BLaER1 treated with 17β-estradiol and CSF1 and Interleukin-3, amounts not matched to agents 10 nM and 100 nM (cell line): ENCODE measurements at regions not wholly inside any gene's neighbourhood (a gene's known extent, or its start where the extent isn't known, plus 50 kb on each side); places are given as distances from the start of the nearest gene placed in this dataset.
"Not testable (repeated sequence)": the region's sequence is repeated elsewhere in the genome, so short reads cannot be mapped to it uniquely, and the experiment has no call there.

Source experiments
- H3K27ac ChIP-seq, 11 experiments: shearing (Covaris generic); formaldehyde crosslinking; 2 replicates each; pipeline ENCODE4 v1.8.1; 2022
- H3K27me3 ChIP-seq, 11 experiments: shearing (Covaris generic); formaldehyde crosslinking; 2 replicates each; pipeline ENCODE4 v1.8.1; 2022
- H3K36me3 ChIP-seq, 11 experiments: shearing (Covaris generic); formaldehyde crosslinking; 2 replicates each; pipeline ENCODE4 v1.8.1; 2022
- H3K4me1 ChIP-seq, 10 experiments: shearing (Covaris generic); formaldehyde crosslinking; 2 replicates each; pipeline ENCODE4 v1.8.1; 2022
- H3K4me2 ChIP-seq, 11 experiments: shearing (Covaris generic); formaldehyde crosslinking; 2 replicates each; pipeline ENCODE4 v1.8.1; 2022
- H3K4me3 ChIP-seq, 10 experiments: shearing (Covaris generic); formaldehyde crosslinking; 2 replicates each; pipeline ENCODE4 v1.8.1; 2022
- H3K9ac ChIP-seq, 11 experiments: shearing (Covaris generic); formaldehyde crosslinking; 2 replicates each; pipeline ENCODE4 v1.8.1; 2022
- H3K9me3 ChIP-seq, 11 experiments: shearing (Covaris generic); formaldehyde crosslinking; replicated peaks in 1 of 11; 2 replicates each; pipeline ENCODE4 v1.8.1; 2022
- H4K20me1 ChIP-seq, 11 experiments: shearing (Covaris generic); formaldehyde crosslinking; 2 replicates each; pipeline ENCODE4 v1.8.1; 2022

DNA sequence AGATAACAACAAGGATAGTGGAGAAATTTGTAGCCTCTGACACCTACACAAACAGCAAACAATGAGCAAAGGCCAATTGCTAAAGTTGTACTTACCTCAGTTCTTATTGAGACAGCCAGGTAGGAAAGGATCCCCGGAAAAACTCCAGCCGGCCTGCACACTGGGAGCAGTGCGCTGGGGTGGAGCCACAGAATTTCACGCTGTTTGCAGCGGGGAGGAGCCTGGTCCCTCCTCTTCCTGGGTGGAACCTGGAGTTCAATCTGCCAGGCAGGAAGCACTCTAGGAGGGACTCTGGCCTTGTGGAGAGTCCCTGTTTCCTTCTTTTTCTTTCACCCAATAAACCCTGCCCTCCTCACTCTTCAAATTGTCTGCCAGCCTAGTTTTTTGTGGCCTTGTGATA lies 382.6 kb upstream of the TGIF2LX start:
- H3K27me3 ChIP-seq = peaks cover 0 to 17% (median 15%) of the 10 kb centered on the region in 11 experiments; a peak in 19 of 22 replicates
- H3K4me3 ChIP-seq, H3K4me1 ChIP-seq, H3K36me3 ChIP-seq, H3K9me3 ChIP-seq, H4K20me1 ChIP-seq, H3K4me2 ChIP-seq, H3K9ac ChIP-seq, H3K27ac ChIP-seq: not testable (repeated sequence)

DNA sequence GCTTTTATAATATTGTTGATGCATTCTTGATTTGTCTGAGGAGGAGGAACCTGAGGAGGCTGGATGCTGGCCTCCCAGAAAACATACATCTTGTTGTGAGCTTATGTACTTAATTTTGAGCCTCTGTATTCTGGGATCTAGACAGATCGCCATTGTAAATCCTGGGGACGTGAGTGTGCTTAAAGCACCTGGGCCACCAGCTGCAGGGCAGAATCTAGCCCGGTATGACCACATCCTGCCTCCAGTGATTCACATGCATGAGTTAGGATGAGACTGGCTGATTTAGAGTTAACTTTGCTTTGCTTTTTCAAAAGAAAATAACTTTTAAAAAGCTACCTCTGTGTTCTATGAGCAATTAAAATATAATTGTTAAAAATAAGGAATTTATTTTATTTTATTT lies 364.6 kb upstream of the TGIF2LX start:
- not testable (repeated sequence) for H3K36me3 ChIP-seq, H3K9ac ChIP-seq, H4K20me1 ChIP-seq, H3K4me3 ChIP-seq, H3K9me3 ChIP-seq, H3K4me1 ChIP-seq, H3K27ac ChIP-seq, H3K4me2 ChIP-seq
- H3K27me3 ChIP-seq = peaks cover 7 to 30% (median 22%) of the 10 kb centered on the region in 11 experiments; a peak in 21 of 22 replicates

DNA sequence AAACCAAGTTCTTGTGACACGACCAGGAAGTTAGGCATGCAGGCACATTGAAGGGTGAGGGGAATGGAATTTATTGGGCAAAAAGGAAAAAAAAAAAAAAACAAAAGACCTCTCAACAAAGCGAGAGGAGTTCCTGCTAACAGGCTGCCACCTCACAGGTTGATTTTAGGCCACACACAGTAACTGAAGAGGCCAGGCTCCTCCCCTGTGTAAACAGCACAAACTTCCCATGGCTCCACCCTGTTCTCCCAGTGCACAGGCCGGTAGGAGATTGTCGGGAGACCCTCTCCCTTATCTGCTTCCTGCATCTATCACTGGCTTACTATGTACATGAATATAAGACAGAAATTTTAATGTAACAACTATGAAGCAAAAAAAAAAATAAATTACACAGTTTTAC lies 359.6 kb upstream of the TGIF2LX start:
- not testable (repeated sequence) for H3K4me2 ChIP-seq

DNA sequence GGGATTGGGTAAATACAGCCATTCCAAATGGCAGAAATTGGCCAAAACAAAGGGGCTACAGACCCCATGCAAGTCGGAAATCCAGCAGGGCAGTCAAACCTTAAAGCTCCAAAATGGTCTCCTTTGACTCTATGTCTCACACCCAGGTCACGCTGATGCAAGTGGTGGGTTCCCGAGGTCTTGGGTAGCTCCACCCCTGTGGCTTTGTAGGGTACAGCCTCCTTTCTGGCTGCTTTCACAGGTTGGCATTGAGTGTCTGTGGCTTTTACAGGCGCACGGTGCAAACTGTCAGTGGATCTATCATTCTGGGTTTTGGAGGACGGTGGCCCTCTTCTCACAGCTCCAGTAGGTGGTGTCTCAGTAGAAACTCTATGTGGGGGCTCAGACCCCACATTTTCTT lies 358.6 kb upstream of the TGIF2LX start:
- H3K4me3 ChIP-seq, H3K4me1 ChIP-seq, H3K9me3 ChIP-seq, H3K36me3 ChIP-seq, H3K9ac ChIP-seq, H4K20me1 ChIP-seq, H3K27ac ChIP-seq, H3K4me2 ChIP-seq: not testable (repeated sequence)
- H3K27me3 ChIP-seq = peaks cover 0 to 32% (median 6%) of the 10 kb centered on the region in 11 experiments; a peak in 15 of 22 replicates

More for the DNA sequence above, 359.6 kb upstream of the TGIF2LX start:
- H3K4me3 ChIP-seq, H3K9ac ChIP-seq, H4K20me1 ChIP-seq, H3K9me3 ChIP-seq, H3K4me1 ChIP-seq, H3K27ac ChIP-seq, H3K36me3 ChIP-seq: not testable (repeated sequence)
- H3K27me3 ChIP-seq = peaks cover 0 to 27% (median 6%) of the 10 kb centered on the region in 11 experiments; a peak in 14 of 22 replicates

DNA sequence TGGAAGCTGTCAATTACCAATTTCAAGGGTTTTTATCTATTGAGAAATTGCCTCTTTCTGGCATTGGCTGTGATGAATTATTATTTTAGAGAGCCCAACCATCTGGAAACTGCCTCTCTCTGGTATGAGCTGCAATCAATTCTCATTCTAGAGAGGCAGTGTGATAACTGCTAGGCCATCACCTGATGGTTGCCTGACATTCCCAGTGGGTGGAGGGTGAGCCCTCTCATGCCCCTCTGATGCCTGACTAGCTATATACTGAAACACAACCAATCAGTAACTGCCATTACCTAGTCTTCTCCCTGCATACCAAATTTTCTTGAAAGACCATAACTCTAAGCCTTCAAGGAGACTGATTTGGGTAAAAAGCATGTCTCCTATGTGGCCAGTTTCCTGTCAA lies 353.9 kb upstream of the TGIF2LX start:
- not testable (repeated sequence) for H3K36me3 ChIP-seq, H3K4me2 ChIP-seq, H3K9me3 ChIP-seq, H3K4me3 ChIP-seq, H4K20me1 ChIP-seq, H3K27ac ChIP-seq, H3K4me1 ChIP-seq, H3K9ac ChIP-seq
- H3K27me3 ChIP-seq = peaks cover 0 to 26% (median 4%) of the 10 kb centered on the region in 11 experiments; a peak in 12 of 22 replicates

DNA sequence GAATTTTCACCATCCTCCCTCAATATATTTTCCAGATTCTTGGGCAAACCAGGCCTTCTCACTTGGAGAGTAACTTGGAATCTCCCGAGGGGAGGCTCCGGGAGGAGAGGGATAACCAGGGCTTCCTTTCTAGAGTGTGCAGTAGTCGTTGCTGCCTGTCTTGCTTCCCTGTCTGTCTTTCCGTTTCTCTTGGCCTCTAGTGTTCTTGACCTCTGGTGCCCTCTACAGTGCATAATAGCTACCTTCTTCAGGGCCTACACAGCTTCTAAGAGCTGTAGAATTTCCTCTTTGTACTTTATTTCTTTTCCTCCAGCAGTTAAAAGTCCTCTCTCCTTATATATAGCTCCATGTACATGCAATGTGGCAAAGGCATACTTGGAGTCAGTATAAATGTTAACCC lies 339.8 kb upstream of the TGIF2LX start:
- not testable (repeated sequence) for H3K9me3 ChIP-seq, H3K36me3 ChIP-seq, H3K27ac ChIP-seq, H3K4me3 ChIP-seq, H3K9ac ChIP-seq, H4K20me1 ChIP-seq, H3K4me1 ChIP-seq, H3K4me2 ChIP-seq
- peaks cover 0 to 12% (median 4%) of the 10 kb centered on the region in 11 experiments; a peak in 8 of 22 replicates for H3K27me3 ChIP-seq

DNA sequence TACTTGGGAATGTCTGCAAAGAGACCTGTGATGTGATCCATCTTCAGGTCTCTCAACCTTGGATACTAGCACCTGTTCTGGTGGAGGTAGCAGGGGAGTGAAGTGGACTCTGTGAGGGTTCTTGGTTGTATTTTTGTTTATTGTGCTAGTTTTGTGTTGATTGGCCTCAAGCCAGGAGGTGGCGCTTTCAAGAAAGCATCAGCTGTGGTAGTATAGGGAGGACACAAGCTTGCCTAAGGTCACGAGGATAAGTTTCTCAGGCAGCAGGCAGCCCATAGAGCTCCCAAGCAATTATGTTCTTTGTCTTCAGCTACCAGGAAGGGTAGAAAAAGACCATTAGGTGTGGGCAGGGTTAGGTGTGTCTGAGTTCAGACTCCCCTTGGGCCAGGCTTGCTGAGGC lies 289.9 kb upstream of the TGIF2LX start:
- H3K4me2 ChIP-seq, H3K36me3 ChIP-seq, H3K4me3 ChIP-seq, H4K20me1 ChIP-seq, H3K9ac ChIP-seq, H3K4me1 ChIP-seq, H3K27ac ChIP-seq, H3K9me3 ChIP-seq: not testable (repeated sequence)
- peaks cover 0 to 25% (median 19%) of the 10 kb centered on the region in 11 experiments; a peak in 15 of 22 replicates for H3K27me3 ChIP-seq

DNA sequence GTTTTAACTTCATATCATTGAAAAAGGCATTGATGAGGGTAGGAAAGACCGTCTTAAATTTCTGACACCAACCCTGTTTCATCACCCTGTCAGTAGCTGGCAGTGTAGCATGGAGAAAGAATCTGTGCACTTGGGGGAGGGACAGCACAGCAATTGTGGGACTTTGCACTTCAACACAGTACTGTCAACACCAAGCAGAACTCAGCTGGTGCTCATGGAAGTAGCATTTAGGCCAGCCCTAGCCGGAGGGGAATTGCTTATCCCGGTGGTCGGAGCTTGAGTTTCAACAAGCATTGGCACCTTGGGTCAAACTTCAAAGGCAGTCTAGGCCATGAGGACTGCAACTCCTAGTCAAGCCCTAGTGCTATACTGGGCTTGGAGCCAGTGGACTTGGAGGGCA lies 285.8 kb upstream of the TGIF2LX start:
- H3K27me3 ChIP-seq = peaks cover 0 to 31% (median 23%) of the 10 kb centered on the region in 11 experiments; a peak in 15 of 22 replicates
- H3K27ac ChIP-seq, H3K4me1 ChIP-seq, H3K9me3 ChIP-seq, H3K36me3 ChIP-seq, H3K4me3 ChIP-seq, H3K4me2 ChIP-seq, H3K9ac ChIP-seq, H4K20me1 ChIP-seq: not testable (repeated sequence)

DNA sequence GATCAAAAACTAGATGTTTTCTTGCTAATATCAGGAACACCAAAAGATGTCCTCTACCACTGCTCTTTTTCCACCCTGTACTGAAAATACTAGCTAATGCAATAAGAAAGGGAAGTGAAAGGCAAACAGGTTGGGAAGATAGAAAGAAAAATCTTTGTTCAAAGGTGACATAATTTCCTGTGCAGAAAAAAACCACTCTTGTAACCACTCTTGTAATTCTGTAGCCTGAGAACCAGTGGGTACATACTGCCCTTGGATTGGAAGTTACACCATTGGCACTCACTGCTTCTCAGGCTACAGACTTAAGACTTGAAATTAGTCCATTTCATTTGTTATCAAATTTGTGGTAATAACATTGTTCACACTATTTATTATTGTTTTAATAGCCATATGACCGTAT lies 263.0 kb upstream of the TGIF2LX start:
- not testable (repeated sequence) for H3K4me3 ChIP-seq, H3K4me1 ChIP-seq

DNA sequence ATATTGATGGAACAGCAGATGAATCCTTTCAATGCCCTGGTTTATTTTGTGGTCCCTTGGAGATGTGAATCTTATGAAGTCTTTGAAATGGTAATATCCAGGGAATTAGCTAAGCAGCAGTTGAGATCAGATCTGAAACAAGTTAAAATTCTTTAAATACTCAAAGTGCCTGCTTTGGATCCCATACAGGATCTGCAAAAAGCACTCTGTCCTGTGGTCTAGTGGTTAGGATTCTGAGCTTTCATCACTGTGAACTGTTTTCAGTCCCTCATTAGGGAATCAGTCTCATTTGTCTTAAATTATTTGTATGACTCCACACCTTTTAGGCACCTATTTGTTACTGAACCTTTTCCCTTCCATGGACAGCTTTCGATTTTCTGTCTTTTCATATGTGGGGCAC lies 215.2 kb upstream of the TGIF2LX start:
- not testable (repeated sequence) for H3K36me3 ChIP-seq, H3K4me3 ChIP-seq, H3K27ac ChIP-seq

More for the DNA sequence above, 263.0 kb upstream of the TGIF2LX start:
- H3K27me3 ChIP-seq = peaks cover 0 to 15% (median 5%) of the 10 kb centered on the region in 11 experiments; a peak in 9 of 22 replicates
- H3K9me3 ChIP-seq, H4K20me1 ChIP-seq, H3K9ac ChIP-seq, H3K36me3 ChIP-seq, H3K4me2 ChIP-seq, H3K27ac ChIP-seq: not testable (repeated sequence)

DNA sequence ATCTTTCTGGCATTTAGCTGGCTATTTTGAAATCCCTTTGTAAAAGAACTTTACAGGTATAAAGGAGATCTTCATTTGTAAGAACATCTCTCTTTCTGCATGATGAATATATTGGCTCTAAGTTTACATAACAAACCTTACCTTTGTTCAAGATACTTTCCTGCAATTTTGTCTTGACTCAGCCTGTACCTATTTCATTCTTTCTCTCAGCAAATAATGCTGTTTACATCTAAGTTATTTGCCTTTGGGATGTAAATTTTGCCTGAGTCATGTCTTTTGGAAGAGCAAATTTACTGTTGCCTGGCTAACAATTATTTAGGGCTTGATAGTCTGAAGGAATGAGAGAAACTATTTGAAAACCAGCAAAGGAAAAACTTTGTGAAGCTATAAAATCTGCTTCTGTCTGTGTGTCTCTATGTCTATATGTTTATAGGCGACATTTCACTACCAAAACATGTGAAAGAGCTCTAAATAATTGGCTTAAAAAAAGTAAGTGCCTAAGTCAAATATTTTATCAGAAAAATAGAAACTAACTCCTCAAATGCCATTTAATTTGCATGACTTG lies 214.3 kb upstream of the TGIF2LX start:
- H4K20me1 ChIP-seq, H3K27ac ChIP-seq, H3K4me1 ChIP-seq, H3K4me2 ChIP-seq, H3K36me3 ChIP-seq, H3K4me3 ChIP-seq, H3K9me3 ChIP-seq, H3K9ac ChIP-seq: not testable (repeated sequence)
- H3K27me3 ChIP-seq = peaks cover 0 to 16% (median 3%) of the 10 kb centered on the region in 11 experiments; a peak in 11 of 22 replicates

More for the DNA sequence above, 215.2 kb upstream of the TGIF2LX start:
- not testable (repeated sequence) for H4K20me1 ChIP-seq, H3K9ac ChIP-seq, H3K9me3 ChIP-seq, H3K4me2 ChIP-seq, H3K4me1 ChIP-seq
- H3K27me3 ChIP-seq = peaks cover 0 to 16% (median 3%) of the 10 kb centered on the region in 11 experiments; a peak in 9 of 22 replicates

DNA sequence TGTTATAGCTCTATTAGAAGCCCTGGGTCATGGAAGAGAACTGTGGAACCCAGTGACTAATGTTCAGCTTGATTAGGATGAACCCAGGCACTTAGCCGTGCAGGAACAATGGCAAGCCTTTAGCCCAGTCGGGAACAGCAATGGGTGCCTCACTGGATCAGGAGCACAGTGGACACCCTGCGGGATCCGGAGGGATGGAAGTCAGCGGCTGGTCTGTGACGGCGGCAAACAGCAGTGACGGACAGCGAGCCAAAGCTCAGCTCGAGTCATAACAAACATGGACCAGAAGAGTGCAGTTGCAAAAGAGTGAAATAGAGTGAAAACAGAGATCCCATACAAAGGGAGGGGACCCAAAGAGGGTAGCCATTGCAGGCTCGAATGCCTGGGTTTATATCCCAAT lies 187.3 kb upstream of the TGIF2LX start:
- H3K9me3 ChIP-seq, H3K4me3 ChIP-seq, H3K27ac ChIP-seq, H3K36me3 ChIP-seq, H4K20me1 ChIP-seq, H3K4me1 ChIP-seq, H3K9ac ChIP-seq, H3K4me2 ChIP-seq: not testable (repeated sequence)
- peaks cover 46 to 73% (median 69%) of the 10 kb centered on the region in 11 experiments for H3K27me3 ChIP-seq

DNA sequence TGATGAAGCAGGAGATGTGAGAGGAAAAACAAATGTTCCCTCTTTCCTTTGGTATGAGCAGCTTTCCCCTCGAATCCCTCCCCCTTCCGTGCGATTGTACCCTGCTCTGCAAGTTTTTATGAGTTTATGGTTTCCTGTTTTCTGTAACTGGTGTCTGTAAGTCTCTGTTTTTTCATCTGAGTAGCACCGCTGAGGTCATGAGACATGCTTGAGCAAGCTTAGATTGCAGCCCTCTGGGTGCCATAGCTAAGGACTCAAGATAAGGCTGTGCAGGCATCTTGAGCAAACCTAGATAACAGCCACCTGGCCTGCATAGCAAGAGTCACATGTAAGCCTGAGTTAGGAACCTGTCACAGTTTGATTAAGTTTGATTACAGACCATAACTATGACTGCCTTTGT lies 165.2 kb upstream of the TGIF2LX start:
- H3K9me3 ChIP-seq = peaks cover 14 to 20% (median 15%) of the 10 kb centered on the region in 11 experiments
- H3K27me3 ChIP-seq = peaks cover 18 to 48% (median 38%) of the 10 kb centered on the region in 11 experiments; a peak in 21 of 22 replicates
- H3K4me3 ChIP-seq, H3K36me3 ChIP-seq, H3K4me2 ChIP-seq, H3K9ac ChIP-seq, H3K4me1 ChIP-seq, H4K20me1 ChIP-seq, H3K27ac ChIP-seq: not testable (repeated sequence)

DNA sequence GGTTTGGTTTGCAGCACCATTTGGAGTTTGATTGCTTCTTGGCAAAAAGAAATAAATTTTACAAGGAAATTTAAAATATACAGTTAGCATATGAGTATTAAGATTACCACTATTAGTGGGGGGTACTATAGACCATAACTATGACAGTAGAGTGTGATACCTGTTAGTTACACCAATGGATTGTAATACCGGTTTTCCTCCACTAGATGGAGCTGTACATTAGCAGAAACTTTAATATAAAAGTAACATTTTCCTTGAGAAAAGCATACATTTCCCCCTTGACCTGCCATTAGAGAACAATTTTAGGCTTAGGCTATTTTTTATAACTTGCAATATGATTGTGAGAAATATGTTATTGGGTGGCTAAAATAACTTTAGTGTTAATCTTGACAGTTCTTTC lies 163.9 kb upstream of the TGIF2LX start:
- not testable (repeated sequence) for H3K27ac ChIP-seq, H3K4me1 ChIP-seq, H4K20me1 ChIP-seq, H3K36me3 ChIP-seq, H3K4me3 ChIP-seq, H3K4me2 ChIP-seq, H3K9ac ChIP-seq
- peaks cover 14 to 20% (median 15%) of the 10 kb centered on the region in 11 experiments for H3K9me3 ChIP-seq
- peaks cover 20 to 57% (median 43%) of the 10 kb centered on the region in 11 experiments; a peak in 21 of 22 replicates for H3K27me3 ChIP-seq
